Astrocyte of the spinal cord (primary cell): ENCODE measurements at regions not wholly inside any gene's neighbourhood (a gene's known extent, or its start where the extent isn't known, plus 50 kb on each side); places are given as distances from the start of the nearest gene placed in this dataset.

Experiments used
- DNase-seq: peaks from one replicate; pipeline ENCODE4 v3.0.0; 2011; ENCODE audit warnings: low read depth, low spot score
- H3K4me3 ChIP-seq: 2 replicates; pipeline ENCODE4 v1.5.1; 2011; ENCODE audit warnings: low read depth, mild to moderate bottlenecking, low read length, moderate library complexity
- in situ Hi-C: cut with HindIII; loops from 2 replicates; pipeline ENCODE4 v1.10.0; 2017; ENCODE audit warnings: low sequenced_read_pairs
- TF ChIP-seq, protein P1 (sequence below): IDR thresholded peaks from 2 replicates; pipeline ENCODE4 v1.5.1; 2012; ENCODE audit warnings: low read depth, mild to moderate bottlenecking, low read length, inconsistent platforms

DNA sequence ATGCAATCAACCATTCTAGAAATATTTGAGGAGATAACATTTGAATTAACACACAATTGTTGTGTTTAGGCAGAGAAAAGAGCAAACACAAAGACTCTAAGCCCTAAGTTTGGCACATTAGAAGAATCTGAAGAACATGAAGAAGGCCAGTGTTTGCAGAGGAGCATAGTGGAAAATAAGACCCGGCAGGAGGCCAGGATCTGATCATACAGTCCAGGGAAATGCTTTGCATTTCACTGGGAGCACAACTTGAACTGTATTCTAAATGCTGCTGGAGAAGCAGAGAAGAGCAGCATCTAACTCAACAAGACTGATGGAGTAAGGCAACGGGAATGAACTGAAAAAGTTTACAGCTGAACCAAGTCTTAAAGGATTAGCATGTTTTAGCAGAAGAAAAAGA, 463.4 kb downstream of the ZNF608 start:
- no peak overlapping the region for H3K4me3 ChIP-seq
- no peak for DNase-seq
- in situ Hi-C loops, result no loop called here
- TF ChIP-seq, protein P1, sequence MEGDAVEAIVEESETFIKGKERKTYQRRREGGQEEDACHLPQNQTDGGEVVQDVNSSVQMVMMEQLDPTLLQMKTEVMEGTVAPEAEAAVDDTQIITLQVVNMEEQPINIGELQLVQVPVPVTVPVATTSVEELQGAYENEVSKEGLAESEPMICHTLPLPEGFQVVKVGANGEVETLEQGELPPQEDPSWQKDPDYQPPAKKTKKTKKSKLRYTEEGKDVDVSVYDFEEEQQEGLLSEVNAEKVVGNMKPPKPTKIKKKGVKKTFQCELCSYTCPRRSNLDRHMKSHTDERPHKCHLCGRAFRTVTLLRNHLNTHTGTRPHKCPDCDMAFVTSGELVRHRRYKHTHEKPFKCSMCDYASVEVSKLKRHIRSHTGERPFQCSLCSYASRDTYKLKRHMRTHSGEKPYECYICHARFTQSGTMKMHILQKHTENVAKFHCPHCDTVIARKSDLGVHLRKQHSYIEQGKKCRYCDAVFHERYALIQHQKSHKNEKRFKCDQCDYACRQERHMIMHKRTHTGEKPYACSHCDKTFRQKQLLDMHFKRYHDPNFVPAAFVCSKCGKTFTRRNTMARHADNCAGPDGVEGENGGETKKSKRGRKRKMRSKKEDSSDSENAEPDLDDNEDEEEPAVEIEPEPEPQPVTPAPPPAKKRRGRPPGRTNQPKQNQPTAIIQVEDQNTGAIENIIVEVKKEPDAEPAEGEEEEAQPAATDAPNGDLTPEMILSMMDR, result no peak

DNA sequence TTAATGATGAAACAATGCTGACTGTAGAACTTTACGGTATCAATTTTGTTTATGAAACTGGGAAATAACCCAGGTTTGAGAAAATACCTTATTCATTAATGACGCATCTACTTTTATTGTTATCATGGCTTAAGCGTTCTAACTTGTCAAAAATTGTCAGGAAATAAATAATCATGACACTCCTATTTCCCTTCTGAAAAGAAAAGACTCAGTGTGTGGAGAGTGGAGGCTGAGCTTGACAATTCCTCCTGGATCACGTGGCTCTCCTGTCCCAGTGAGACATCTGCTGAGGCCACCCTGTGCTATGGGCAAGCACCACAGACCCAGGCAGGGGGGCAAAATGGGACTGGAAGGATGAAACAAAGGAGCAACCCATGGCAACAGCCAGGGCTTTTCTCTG, 466.4 kb downstream of the ZNF608 start:
- no peak overlapping the region for H3K4me3 ChIP-seq
- TF ChIP-seq, protein P1, result no peak
- DNase-seq, result no peak
- in situ Hi-C loops, result no loop called here

DNA sequence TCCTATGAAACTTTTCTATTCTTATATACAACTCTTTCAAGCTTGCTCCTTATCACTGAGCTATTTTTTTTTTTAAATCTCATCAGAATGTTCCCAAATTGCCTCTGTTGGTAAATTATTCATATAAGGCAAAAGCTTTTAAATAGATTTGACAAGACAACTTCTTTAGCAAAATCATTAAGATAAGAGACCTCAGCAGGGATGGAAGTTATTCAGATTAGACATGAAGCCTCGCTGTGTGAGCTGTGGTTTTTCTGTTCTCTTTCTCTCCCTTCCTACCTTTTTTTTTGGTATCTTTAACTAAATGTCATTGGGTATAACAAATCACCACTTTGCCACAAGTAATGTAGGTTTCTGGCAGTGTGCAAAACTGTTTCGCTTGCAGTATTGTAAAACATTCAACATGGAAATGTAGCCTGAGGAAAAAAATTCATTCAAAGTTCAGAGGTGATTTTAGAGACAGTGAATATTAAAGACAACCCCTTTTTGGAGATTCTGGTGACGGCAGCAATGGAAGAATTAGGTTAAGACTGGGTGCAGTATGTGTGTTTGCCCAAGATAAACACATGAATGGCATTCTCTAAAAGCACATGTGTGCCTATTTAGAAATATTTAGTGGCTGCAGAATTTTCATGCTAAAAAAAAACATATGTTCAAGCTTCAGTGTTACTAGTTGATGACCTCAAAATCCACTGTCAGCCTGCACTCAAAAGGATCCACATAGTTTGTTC, 467.1 kb downstream of the ZNF608 start:
- in situ Hi-C loops, result no loop called here
- TF ChIP-seq, protein P1, result no peak
- H3K4me3 ChIP-seq, result no peak overlapping the region
- no peak for DNase-seq

DNA sequence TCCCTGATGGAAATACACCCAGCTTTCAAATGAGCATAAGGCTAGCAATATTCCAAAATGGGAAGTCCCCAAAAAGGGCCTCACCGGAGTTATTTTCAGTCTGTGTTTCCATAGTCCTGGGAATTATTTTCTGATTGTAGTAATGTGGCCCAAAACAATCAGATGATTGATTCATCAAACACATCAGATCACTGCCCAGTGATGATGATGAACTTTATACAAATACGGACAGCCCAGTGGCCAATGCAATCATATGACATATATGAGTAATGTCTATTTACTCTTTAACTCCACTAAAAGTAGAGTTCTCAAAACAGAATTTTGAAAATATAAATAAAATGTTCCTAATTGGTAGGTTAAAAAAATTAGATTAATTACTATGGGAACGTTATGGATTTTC, 467.8 kb downstream of the ZNF608 start:
- TF ChIP-seq, protein P1, result no peak
- no peak for DNase-seq
- in situ Hi-C loops, result no loop called here
- no peak overlapping the region for H3K4me3 ChIP-seq

DNA sequence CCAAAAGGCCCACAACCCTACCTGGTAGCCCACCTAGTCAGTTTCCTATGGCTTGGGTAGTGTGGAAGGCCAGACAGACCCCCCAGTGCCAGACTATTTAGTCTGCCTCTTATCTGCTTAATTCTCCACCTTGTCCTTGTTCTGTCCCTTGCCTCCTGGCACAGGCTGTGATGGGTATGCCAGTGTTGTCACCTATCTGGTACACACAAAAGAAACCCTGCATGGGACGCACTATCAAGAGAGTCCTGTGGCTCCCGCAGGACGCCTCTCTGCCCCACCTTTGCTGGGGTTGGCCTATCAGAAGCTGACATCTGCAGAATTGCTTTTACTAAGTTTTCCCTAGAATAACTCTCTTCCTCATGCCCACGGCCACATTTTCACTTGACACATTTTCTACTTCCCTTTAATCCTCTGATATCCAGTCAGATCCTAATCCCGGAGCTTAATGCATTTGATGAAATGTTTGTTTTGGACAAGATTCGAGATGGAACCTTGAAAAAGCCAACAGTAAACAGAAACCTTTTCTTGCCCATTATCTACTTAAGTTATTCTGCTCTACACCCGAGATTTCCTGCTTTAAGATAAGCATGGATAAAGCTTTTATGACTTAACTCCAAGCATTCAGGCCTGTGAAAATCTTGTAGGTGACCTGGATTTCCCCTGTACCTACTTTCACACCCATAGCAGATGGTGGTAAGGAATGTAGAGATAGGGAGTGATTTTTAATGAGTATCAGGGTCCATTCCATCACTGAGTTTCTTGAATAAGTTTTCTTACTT, 468.5 kb downstream of the ZNF608 start:
- no peak for DNase-seq
- TF ChIP-seq, protein P1, result no peak
- in situ Hi-C loops, result no loop called here
- H3K4me3 ChIP-seq, result no peak overlapping the region

DNA sequence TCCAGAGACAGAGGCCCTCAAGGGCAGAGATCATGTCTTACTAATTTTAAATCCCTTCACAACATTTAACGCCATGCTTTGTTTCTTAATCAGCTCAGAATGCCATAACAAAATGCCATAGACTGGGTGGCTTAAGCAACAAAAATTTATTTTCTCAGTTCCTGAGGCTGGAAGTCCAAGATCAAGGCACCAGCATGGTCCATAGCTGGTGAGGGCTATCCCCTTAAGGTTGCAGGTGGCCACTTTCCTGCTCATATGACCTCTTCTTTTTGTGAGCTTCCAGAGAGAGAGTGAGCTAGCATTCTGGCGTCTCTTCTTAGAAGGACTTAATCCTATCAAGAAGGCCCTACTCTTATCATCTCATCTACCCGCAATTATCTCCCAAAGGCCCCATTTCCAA, 470.3 kb downstream of the ZNF608 start:
- TF ChIP-seq, protein P1, result no peak
- H3K4me3 ChIP-seq, result no peak overlapping the region
- in situ Hi-C loops, result no loop called here
- DNase-seq, result no peak
